HL-60 (cell line): ENCODE measurements at regions not wholly inside any gene's neighbourhood (a gene's known extent, or its start where the extent isn't known, plus 50 kb on each side); places are given as distances from the start of the nearest gene placed in this dataset.

Source experiments
- DNase-seq, 2 experiments: peaks; one replicate each; pipeline ENCODE4 v3.0.0-alpha.2; 2010 to 2020; ENCODE audit warnings: low read depth in 1 of 2, low spot score in 1 of 2
- H3K27ac ChIP-seq: fragments of 250-450 bp; sonication (Bioruptor Pico); replicated peaks from 2 replicates; pipeline ENCODE4 v1.5.1; 2020; ENCODE audit warnings: mild to moderate bottlenecking, moderate library complexity
- H3K27me3 ChIP-seq: fragments of 250-450 bp; sonication (Bioruptor Pico); 2 replicates; pipeline ENCODE4 v1.5.1; 2021; ENCODE audit warnings: mild to moderate bottlenecking, moderate library complexity; ENCODE audit not compliant: insufficient read depth, poor library complexity, severe bottlenecking
- H3K4me3 ChIP-seq: replicated peaks from 2 replicates; pipeline ENCODE4 v1.5.1; 2011; ENCODE audit warnings: mild to moderate bottlenecking, control low read depth, low read length; ENCODE audit not compliant: insufficient read depth
- GABPA ChIP-seq: IDR thresholded peaks from 2 replicates; pipeline ENCODE4 v1.6.1; 2012; ENCODE audit warnings: low read depth
- POLR2AphosphoS5 ChIP-seq: IDR thresholded peaks from 2 replicates; pipeline ENCODE4 v1.6.1; 2012; ENCODE audit warnings: low read depth
- SPI1 ChIP-seq: IDR thresholded peaks from 2 replicates; pipeline ENCODE4 v1.6.1; 2012; ENCODE audit warnings: low read depth, mild to moderate bottlenecking, borderline replicate concordance
- TF ChIP-seq, protein P1 (sequence below): IDR thresholded peaks from 2 replicates; pipeline ENCODE4 v1.6.1; 2012; ENCODE audit warnings: low read depth; ENCODE audit not compliant: insufficient replicate concordance
- TF ChIP-seq, protein P2 (sequence below): IDR thresholded peaks from one replicate; pipeline ENCODE4 v1.5.1; 2011; ENCODE audit warnings: low read length, control low read depth, inconsistent platforms; ENCODE audit not compliant: insufficient read depth

DNA sequence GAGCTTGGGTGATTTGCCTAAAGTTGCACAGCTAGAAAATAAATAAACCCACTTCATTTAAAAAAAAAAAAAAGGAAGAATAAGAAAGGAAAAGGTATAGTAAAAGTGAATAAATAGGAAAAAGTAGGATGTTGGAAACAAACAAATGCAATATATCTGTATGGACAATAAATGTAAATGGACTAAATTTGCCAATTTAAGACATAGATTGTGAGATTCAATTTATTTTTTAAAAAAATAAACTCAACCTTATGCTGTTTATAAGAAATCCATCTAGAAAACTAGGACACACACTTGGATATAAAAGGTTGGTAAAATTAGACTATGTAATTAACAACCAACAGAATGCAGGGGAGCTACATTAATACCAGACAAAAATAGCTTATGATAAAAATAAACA, 300.0 kb downstream of the AJAP1 start:
- no peaks in the 10 kb centered on the region for H3K27me3 ChIP-seq
- no peak for TF ChIP-seq SPI1
- TF ChIP-seq, protein P1, sequence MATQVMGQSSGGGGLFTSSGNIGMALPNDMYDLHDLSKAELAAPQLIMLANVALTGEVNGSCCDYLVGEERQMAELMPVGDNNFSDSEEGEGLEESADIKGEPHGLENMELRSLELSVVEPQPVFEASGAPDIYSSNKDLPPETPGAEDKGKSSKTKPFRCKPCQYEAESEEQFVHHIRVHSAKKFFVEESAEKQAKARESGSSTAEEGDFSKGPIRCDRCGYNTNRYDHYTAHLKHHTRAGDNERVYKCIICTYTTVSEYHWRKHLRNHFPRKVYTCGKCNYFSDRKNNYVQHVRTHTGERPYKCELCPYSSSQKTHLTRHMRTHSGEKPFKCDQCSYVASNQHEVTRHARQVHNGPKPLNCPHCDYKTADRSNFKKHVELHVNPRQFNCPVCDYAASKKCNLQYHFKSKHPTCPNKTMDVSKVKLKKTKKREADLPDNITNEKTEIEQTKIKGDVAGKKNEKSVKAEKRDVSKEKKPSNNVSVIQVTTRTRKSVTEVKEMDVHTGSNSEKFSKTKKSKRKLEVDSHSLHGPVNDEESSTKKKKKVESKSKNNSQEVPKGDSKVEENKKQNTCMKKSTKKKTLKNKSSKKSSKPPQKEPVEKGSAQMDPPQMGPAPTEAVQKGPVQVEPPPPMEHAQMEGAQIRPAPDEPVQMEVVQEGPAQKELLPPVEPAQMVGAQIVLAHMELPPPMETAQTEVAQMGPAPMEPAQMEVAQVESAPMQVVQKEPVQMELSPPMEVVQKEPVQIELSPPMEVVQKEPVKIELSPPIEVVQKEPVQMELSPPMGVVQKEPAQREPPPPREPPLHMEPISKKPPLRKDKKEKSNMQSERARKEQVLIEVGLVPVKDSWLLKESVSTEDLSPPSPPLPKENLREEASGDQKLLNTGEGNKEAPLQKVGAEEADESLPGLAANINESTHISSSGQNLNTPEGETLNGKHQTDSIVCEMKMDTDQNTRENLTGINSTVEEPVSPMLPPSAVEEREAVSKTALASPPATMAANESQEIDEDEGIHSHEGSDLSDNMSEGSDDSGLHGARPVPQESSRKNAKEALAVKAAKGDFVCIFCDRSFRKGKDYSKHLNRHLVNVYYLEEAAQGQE, result no peak
- TF ChIP-seq, protein P2, sequence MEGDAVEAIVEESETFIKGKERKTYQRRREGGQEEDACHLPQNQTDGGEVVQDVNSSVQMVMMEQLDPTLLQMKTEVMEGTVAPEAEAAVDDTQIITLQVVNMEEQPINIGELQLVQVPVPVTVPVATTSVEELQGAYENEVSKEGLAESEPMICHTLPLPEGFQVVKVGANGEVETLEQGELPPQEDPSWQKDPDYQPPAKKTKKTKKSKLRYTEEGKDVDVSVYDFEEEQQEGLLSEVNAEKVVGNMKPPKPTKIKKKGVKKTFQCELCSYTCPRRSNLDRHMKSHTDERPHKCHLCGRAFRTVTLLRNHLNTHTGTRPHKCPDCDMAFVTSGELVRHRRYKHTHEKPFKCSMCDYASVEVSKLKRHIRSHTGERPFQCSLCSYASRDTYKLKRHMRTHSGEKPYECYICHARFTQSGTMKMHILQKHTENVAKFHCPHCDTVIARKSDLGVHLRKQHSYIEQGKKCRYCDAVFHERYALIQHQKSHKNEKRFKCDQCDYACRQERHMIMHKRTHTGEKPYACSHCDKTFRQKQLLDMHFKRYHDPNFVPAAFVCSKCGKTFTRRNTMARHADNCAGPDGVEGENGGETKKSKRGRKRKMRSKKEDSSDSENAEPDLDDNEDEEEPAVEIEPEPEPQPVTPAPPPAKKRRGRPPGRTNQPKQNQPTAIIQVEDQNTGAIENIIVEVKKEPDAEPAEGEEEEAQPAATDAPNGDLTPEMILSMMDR, result no peak
- TF ChIP-seq POLR2AphosphoS5, result no peak
- no peak for TF ChIP-seq GABPA
- H3K27ac ChIP-seq, result no peak overlapping the region
- no peak for DNase-seq
- H3K4me3 ChIP-seq, result no peak overlapping the region

DNA sequence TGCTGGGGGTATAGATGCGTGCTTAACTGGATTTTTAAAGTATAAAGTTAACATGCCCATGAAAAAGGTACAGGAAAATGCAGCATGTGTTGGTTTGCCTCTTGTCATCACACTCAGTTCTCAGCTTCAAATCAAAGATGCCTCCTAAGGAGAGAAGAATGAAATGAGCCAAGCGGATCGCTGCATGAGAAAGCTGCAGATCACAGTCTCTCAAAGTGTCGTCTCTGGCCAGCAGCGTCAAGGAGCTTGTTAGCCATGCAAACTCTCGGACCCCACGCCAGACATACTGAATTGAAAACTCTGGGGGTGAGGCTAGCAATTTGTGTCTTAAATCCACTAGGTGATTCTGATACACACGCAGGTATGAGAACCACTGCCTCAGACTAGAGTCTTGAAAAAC, 297.2 kb downstream of the AJAP1 start:
- TF ChIP-seq GABPA, result no peak
- no peak for TF ChIP-seq POLR2AphosphoS5
- H3K27me3 ChIP-seq, result no peaks in the 10 kb centered on the region
- H3K27ac ChIP-seq, result no peak overlapping the region
- DNase-seq, result no peak
- no peak overlapping the region for H3K4me3 ChIP-seq

DNA sequence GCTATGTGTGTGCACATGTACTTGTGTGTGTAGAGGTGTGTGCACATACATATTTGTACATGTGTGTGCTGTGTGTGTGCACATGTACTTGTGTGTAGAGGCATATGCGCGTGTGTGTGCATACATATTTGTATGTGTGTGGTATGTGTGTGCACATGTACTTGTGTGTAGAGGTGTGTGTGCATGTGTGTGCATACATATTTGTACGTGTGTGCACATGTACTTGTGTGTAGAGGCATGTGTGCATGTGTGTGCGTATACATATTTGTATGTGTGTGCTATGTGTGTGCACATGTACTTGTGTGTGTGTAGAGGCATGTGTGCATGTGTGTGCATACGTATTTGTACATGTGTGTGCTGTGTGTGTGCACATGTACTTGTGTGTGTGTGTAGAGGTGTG, 291.9 kb downstream of the AJAP1 start:
- no peaks in the 10 kb centered on the region for H3K27me3 ChIP-seq
- no peak for DNase-seq
- H3K4me3 ChIP-seq, result no peak overlapping the region
- no peak overlapping the region for H3K27ac ChIP-seq
- TF ChIP-seq GABPA, result no peak
- TF ChIP-seq, protein P1, result no peak
- TF ChIP-seq POLR2AphosphoS5, result no peak
- TF ChIP-seq SPI1, result no peak
- TF ChIP-seq, protein P2, result no peak

DNA sequence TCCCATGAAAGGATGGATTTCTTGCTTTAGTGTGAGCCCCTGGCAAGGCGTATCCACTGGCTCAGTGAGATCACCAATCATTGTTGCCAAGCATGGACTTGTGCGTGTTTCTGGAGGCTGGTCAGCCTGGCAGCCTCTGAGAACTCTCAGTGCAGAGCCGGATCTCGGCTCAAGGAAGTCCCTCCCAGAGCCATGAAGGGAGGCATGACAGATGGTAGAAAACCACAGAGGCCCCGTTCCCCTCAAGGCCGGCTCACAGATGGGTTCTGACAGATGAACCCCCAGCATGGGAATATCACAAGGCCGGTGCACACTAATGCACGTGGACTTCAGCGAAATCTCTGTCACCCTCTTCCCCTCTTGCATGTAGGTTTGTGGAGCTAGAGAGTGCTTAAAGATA, 290.5 kb downstream of the AJAP1 start:
- TF ChIP-seq, protein P2, result no peak
- TF ChIP-seq POLR2AphosphoS5 (no peak), GABPA (no peak), SPI1 (no peak)
- TF ChIP-seq, protein P1, result no peak
- no peaks in the 10 kb centered on the region for H3K27me3 ChIP-seq

More for the DNA sequence above, 290.5 kb downstream of the AJAP1 start:
- Histone ChIP-seq H3K27ac (no peak overlapping the region), H3K4me3 (no peak overlapping the region)
- no peak for DNase-seq
